ENCODE measurements at regions not wholly inside any gene's neighbourhood (a gene's known extent, or its start where the extent isn't known, plus 50 kb on each side); places are given as distances from the start of the nearest gene placed in this dataset.

GRCh38 chr17:14953405-14953804 is 311.7 kb downstream of the PMP22 start:
- no peaks in the 10 kb centered on the region for H3K9me3 Mint-ChIP-seq (ENCODE audit: unreplicated experiment)
- H3K4me3 Mint-ChIP-seq (ENCODE audit: unreplicated experiment): no peak overlapping the region
- DNase-seq (ENCODE audit: extremely low spot score, unreplicated experiment): no peak
- peaks cover 23% of the 10 kb centered on the region for H3K4me1 Mint-ChIP-seq (ENCODE audit: unreplicated experiment)
- H3K36me3 Mint-ChIP-seq (ENCODE audit: unreplicated experiment): no peaks in the 10 kb centered on the region
- H3K27me3 Mint-ChIP-seq (ENCODE audit: unreplicated experiment): peaks cover 5% of the 10 kb centered on the region
- TF ChIP-seq CTCF (IDR thresholded peaks at IDR 0.05): no peak
- no peak overlapping the region for H3K27ac Mint-ChIP-seq (ENCODE audit: unreplicated experiment)

- H3K4me1 Mint-ChIP-seq (ENCODE audit: unreplicated experiment): peaks cover 27% of the 10 kb centered on the region
- H3K27ac Mint-ChIP-seq (ENCODE audit: unreplicated experiment): peak overlapping the region; percentile 52
- H3K9me3 Mint-ChIP-seq (ENCODE audit: unreplicated experiment): no peaks in the 10 kb centered on the region
- H3K27me3 Mint-ChIP-seq (ENCODE audit: unreplicated experiment): no peaks in the 10 kb centered on the region
- DNase-seq (ENCODE audit: extremely low spot score, unreplicated experiment): no peak
- no peak for TF ChIP-seq CTCF (IDR thresholded peaks at IDR 0.05)
- no peak overlapping the region for H3K4me3 Mint-ChIP-seq (ENCODE audit: unreplicated experiment)
- no peaks in the 10 kb centered on the region for H3K36me3 Mint-ChIP-seq (ENCODE audit: unreplicated experiment)
Observed at GRCh38 chr17:14950686-14951085, 314.4 kb downstream of the PMP22 start.

- H3K36me3 Mint-ChIP-seq (ENCODE audit: unreplicated experiment): no peaks in the 10 kb centered on the region
- peak overlapping the region; percentile 54 for H3K27ac Mint-ChIP-seq (ENCODE audit: unreplicated experiment)
- peaks cover 29% of the 10 kb centered on the region for H3K4me1 Mint-ChIP-seq (ENCODE audit: unreplicated experiment)
- no peak overlapping the region for H3K4me3 Mint-ChIP-seq (ENCODE audit: unreplicated experiment)
- H3K27me3 Mint-ChIP-seq (ENCODE audit: unreplicated experiment): no peaks in the 10 kb centered on the region
- no peaks in the 10 kb centered on the region for H3K9me3 Mint-ChIP-seq (ENCODE audit: unreplicated experiment)
- TF ChIP-seq CTCF (IDR thresholded peaks at IDR 0.05): no peak
- no peak for DNase-seq (ENCODE audit: extremely low spot score, unreplicated experiment)
Observed at GRCh38 chr17:14950216-14950615, 314.9 kb downstream of the PMP22 start.

GRCh38 chr17:14947671-14948070 is 317.5 kb downstream of the PMP22 start:
- peaks cover 33% of the 10 kb centered on the region for H3K4me1 Mint-ChIP-seq (ENCODE audit: unreplicated experiment)
- no peak for DNase-seq (ENCODE audit: extremely low spot score, unreplicated experiment)
- H3K27me3 Mint-ChIP-seq (ENCODE audit: unreplicated experiment): no peaks in the 10 kb centered on the region
- no peak overlapping the region for H3K4me3 Mint-ChIP-seq (ENCODE audit: unreplicated experiment)
- H3K36me3 Mint-ChIP-seq (ENCODE audit: unreplicated experiment): no peaks in the 10 kb centered on the region
- no peaks in the 10 kb centered on the region for H3K9me3 Mint-ChIP-seq (ENCODE audit: unreplicated experiment)
- TF ChIP-seq CTCF (IDR thresholded peaks at IDR 0.05): no peak
- H3K27ac Mint-ChIP-seq (ENCODE audit: unreplicated experiment): no peak overlapping the region

DNA sequence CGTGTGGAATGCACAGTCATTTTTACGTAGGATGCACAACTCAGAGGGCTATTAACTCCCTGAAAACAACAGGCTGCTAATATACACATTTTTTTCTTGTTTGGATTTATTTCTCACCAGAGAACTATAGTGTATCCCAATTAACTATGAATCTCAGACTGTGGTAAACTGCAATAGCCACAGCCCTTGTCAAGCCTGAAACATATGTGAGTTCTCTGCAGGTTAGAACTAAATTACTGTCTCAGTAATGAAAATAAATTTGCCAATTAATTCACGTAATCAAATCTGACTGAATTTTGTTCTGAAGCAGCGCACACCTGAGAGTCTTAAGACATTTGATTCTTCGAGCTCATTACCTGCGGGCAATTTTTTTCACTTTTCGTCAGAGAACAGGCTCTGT is 318.6 kb downstream of the PMP22 start:
- Mint-ChIP-seq H3K4me1 (ENCODE audit: unreplicated experiment) (peaks cover 40% of the 10 kb centered on the region), H3K4me3 (ENCODE audit: unreplicated experiment) (no peak overlapping the region), H3K27ac (ENCODE audit: unreplicated experiment) (no peak overlapping the region), H3K36me3 (ENCODE audit: unreplicated experiment) (no peaks in the 10 kb centered on the region), H3K27me3 (ENCODE audit: unreplicated experiment) (no peaks in the 10 kb centered on the region), H3K9me3 (ENCODE audit: unreplicated experiment) (no peaks in the 10 kb centered on the region)
- DNase-seq (ENCODE audit: extremely low spot score, unreplicated experiment): no peak
- TF ChIP-seq CTCF (IDR thresholded peaks at IDR 0.05): no peak

Data from osteocyte (in vitro differentiated cells).